ENCODE measurements at regions not wholly inside any gene's neighbourhood (a gene's known extent, or its start where the extent isn't known, plus 50 kb on each side); places are given as distances from the start of the nearest gene placed in this dataset.

GRCh38 chr1:199116488-199116887 is 477.6 kb downstream of the PTPRC start:
- no peak for TF ChIP-seq POLR2A (IDR thresholded peaks at IDR 0.05; ENCODE audit: low read depth, low read length)
- no peak for TF ChIP-seq CTCF (IDR thresholded peaks at IDR 0.05 in 2 of 3, conservative IDR thresholded peaks at IDR 0.05 in 1 of 3; ENCODE audit: control insufficient read depth in 2 of 3, extremely low read depth in 1 of 3, insufficient read depth in 1 of 3, low read depth in 3 of 3, low read length in 3 of 3)
- TF ChIP-seq CHD4 (IDR thresholded peaks at IDR 0.05), result no peak
- TF ChIP-seq REST (IDR thresholded peaks at IDR 0.05; ENCODE audit: low read depth, low read length), result no peak
- no peak for TF ChIP-seq ATF7 (IDR thresholded peaks at IDR 0.05; ENCODE audit: low read depth)
- no peak for TF ChIP-seq USF2 (IDR thresholded peaks at IDR 0.05; ENCODE audit: borderline replicate concordance, low read depth, low read length)
- no peak for TF ChIP-seq MEF2B (IDR thresholded peaks at IDR 0.05; ENCODE audit: partially characterized antibody, poor library complexity, severe bottlenecking)
- no peak for TF ChIP-seq HCFC1 (IDR thresholded peaks at IDR 0.05; ENCODE audit: low read length)
- no peak for TF ChIP-seq CHD2 (IDR thresholded peaks at IDR 0.05; ENCODE audit: borderline replicate concordance, low read depth, low read length)
- no peak for TF ChIP-seq STAT3 (IDR thresholded peaks at IDR 0.05; ENCODE audit: low read depth, low read length)
- TF ChIP-seq EP300 (IDR thresholded peaks at IDR 0.05; ENCODE audit: borderline replicate concordance in 1 of 2, control insufficient read depth in 1 of 2, low read depth in 2 of 2, low read length in 2 of 2), result no peak
- no peak for TF ChIP-seq MYC (IDR thresholded peaks at IDR 0.05; ENCODE audit: insufficient read depth, insufficient read length, insufficient replicate concordance, low read length, severe bottlenecking)
- no peak for TF ChIP-seq NKRF (conservative IDR thresholded peaks at IDR 0.05)
